ENCODE measurements at regions not wholly inside any gene's neighbourhood (a gene's known extent, or its start where the extent isn't known, plus 50 kb on each side); places are given as distances from the start of the nearest gene placed in this dataset.

DNA sequence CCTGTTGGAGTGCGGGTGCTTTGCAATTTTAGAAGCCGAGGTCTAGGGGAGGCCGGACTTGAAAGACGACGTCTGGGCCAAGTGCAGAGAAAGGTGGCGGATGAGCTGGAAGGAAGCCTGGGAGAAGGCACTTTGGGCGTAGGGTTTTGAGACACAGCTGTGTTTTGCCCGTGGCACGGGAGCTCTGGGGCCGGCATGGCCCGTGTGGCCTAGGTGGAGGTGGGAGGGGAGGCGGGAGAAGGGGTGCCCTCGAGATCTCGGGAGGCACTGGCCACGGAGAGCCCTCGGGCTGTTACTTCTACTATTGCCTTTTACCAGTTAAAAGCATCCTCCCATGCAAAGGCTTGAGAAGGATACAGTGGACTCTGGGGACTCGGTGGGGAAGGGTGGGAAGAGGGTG lies 161.9 kb downstream of the FOXL1 start:
- no peak for DNase-seq (ENCODE audit: low spot score, unreplicated experiment)

DNA sequence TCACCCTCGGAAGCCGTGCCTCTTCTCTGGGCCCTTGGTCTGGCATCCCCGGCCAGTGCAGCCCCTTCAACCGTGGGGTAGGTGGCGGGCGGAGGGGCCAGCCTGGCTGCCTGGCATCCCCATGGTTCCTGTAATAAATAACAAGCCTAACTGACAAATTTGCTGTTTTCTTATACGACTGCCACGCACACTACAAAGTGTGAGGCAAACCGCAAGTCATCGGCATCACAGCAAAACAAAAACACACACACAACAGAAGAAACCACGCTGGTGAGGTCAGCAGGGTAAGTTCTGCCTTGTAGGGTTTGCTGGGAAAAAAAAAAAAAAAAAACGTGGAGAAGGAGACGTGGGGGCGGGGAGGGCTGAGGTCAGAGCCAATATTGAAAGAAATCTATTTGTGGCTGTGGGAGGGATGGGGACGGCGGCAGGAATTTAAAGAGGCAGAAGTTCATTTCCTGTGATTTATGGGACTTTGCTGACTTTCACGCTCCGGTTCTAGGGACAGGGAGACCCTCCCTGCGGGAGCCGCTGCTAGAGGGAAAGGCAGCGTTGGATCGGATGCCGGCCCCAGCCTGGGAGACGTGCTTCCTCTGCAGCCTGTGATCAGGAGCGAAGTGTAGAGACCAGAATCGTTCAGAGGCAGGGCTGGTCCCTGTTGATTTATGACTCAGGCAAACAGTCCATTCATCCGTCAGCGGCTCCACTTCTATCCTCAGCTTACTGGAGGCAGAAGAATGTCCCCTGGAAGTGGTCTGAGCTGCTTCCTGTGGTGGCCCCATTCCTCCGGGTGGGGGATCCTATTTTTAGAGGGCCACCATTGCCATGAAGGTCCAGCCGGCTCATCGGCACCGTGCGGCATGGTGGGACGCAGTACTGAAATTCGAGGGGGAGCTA lies 162.8 kb downstream of the FOXL1 start:
- DNase-seq (ENCODE audit: low spot score, unreplicated experiment), result peak; percentile 30
- H3K4me1 Mint-ChIP-seq (ENCODE audit: low read depth), result peaks cover 23% of the 10 kb centered on the region
- H3K4me3 Mint-ChIP-seq (ENCODE audit: low read depth), result peak overlapping the region; percentile 70
- H3K9me3 Mint-ChIP-seq (ENCODE audit: low read depth), result no peaks in the 10 kb centered on the region
- TF ChIP-seq, protein P1, sequence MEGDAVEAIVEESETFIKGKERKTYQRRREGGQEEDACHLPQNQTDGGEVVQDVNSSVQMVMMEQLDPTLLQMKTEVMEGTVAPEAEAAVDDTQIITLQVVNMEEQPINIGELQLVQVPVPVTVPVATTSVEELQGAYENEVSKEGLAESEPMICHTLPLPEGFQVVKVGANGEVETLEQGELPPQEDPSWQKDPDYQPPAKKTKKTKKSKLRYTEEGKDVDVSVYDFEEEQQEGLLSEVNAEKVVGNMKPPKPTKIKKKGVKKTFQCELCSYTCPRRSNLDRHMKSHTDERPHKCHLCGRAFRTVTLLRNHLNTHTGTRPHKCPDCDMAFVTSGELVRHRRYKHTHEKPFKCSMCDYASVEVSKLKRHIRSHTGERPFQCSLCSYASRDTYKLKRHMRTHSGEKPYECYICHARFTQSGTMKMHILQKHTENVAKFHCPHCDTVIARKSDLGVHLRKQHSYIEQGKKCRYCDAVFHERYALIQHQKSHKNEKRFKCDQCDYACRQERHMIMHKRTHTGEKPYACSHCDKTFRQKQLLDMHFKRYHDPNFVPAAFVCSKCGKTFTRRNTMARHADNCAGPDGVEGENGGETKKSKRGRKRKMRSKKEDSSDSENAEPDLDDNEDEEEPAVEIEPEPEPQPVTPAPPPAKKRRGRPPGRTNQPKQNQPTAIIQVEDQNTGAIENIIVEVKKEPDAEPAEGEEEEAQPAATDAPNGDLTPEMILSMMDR (IDR thresholded peaks at IDR 0.05; ENCODE audit: unreplicated experiment), result no peak
- H3K27ac Mint-ChIP-seq, result peak overlapping the region; percentile 91
- H3K36me3 Mint-ChIP-seq (ENCODE audit: insufficient read depth), result peaks cover 1% of the 10 kb centered on the region
- H3K27me3 Mint-ChIP-seq, result peaks cover 45% of the 10 kb centered on the region

More for the DNA sequence above, 161.9 kb downstream of the FOXL1 start:
- Mint-ChIP-seq H3K27ac (no peak overlapping the region), H3K36me3 (ENCODE audit: insufficient read depth) (peaks cover 1% of the 10 kb centered on the region), H3K9me3 (ENCODE audit: low read depth) (no peaks in the 10 kb centered on the region), H3K4me3 (ENCODE audit: low read depth) (peak overlapping the region; percentile 0), H3K27me3 (peaks cover 41% of the 10 kb centered on the region), H3K4me1 (ENCODE audit: low read depth) (peaks cover 23% of the 10 kb centered on the region)
- TF ChIP-seq, protein P1 (IDR thresholded peaks at IDR 0.05; ENCODE audit: unreplicated experiment), result no peak

DNA sequence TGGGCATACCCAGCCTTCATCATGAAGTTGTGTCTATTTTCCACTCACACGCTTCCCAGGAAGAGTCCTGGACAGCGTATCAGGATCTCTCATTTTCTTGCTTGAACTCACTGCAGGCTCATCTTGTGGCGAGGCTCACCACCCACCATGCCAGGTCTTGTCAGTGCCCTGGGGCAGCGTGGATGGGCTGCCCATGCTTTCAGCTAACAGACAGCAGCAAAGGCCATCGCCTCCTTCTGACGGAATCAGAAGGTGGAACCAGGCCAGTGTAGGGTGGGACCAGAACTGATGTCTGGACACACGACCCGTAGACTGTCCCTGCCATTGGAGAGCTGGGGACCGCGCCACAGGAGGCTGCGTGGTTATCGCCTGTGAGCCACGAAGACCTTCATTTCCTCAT lies 169.4 kb downstream of the FOXL1 start:
- TF ChIP-seq, protein P1 (IDR thresholded peaks at IDR 0.05; ENCODE audit: unreplicated experiment), result no peak
- Mint-ChIP-seq H3K9me3 (ENCODE audit: low read depth) (no peaks in the 10 kb centered on the region), H3K27me3 (peaks cover 68% of the 10 kb centered on the region), H3K4me1 (ENCODE audit: low read depth) (peaks cover 1% of the 10 kb centered on the region), H3K27ac (no peak overlapping the region), H3K36me3 (ENCODE audit: insufficient read depth) (no peaks in the 10 kb centered on the region), H3K4me3 (ENCODE audit: low read depth) (no peak overlapping the region)
- DNase-seq (ENCODE audit: low spot score, unreplicated experiment), result no peak

DNA sequence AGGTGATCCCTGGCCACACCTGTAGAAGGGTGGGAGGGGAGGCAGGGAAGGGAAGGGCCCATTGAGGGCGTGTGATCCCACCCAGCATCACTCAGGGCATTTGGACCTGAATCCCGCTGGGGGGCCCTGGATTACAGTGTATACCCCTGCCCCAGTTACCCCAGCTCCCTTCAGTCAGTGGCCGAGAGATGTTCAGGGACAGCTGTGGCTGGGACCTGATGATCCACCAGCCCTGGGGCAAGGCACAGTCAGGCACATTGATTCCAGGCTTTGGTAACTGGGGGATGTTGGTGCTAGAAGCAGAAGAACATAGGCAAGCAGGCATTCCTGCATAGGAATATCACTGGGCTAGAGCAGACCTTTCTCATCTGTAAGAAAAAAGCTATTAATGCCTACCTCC lies 170.3 kb downstream of the FOXL1 start:
- H3K36me3 Mint-ChIP-seq (ENCODE audit: insufficient read depth), result no peaks in the 10 kb centered on the region
- H3K27ac Mint-ChIP-seq, result no peak overlapping the region
- no peaks in the 10 kb centered on the region for H3K9me3 Mint-ChIP-seq (ENCODE audit: low read depth)
- DNase-seq (ENCODE audit: low spot score, unreplicated experiment), result no peak
- no peak overlapping the region for H3K4me3 Mint-ChIP-seq (ENCODE audit: low read depth)
- H3K27me3 Mint-ChIP-seq, result peaks cover 69% of the 10 kb centered on the region
- no peaks in the 10 kb centered on the region for H3K4me1 Mint-ChIP-seq (ENCODE audit: low read depth)
- TF ChIP-seq, protein P1 (IDR thresholded peaks at IDR 0.05; ENCODE audit: unreplicated experiment), result no peak

DNA sequence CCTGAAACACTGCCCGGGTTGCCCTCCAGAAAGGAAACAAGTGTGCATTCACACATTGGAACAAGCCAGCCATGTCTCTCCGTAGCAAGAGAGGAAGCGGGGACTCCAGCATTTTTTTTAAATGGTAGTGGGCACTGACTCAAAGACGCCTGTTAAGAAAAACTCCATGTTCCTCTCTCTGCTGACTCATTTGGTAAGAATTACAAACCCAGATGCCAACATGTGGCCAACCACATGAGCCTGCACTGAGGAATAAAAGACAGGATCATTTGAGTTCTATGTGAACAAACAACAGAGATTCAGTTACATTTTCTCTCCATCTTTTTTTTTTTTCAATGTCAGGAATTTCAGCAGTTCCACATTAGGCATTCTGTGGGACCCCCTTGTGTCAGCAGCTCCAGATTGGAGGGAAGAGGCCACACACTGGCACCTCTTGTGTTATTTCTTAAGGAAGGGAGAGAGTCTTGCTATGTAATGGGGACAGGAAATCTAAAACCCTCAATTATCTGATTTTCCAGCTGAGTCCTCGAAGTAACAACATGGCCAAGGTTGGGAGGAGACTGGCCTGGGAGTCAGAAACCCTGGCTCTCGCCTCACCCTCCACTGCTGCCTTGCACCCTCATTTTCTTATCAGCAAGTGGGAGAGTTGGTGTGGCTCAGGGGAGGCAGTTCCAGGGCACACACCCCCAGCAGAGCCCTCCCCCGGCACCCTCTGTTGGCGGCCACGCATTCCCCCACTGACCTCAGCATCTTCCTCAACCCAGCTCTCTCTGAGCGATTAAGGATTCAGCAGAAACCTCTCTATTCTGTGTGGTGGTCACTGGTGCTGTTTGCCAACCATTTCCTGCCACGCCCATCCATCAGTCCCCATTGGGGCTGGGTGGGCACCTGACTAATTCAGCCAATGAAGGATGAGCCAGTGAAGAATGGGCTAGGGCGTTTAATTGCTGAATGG lies 173.0 kb downstream of the FOXL1 start:
- TF ChIP-seq, protein P1 (IDR thresholded peaks at IDR 0.05; ENCODE audit: unreplicated experiment), result no peak
- peaks cover 58% of the 10 kb centered on the region for H3K27me3 Mint-ChIP-seq
- H3K9me3 Mint-ChIP-seq (ENCODE audit: low read depth), result no peaks in the 10 kb centered on the region
- H3K4me3 Mint-ChIP-seq (ENCODE audit: low read depth), result no peak overlapping the region
- no peak for DNase-seq (ENCODE audit: low spot score, unreplicated experiment)
- H3K4me1 Mint-ChIP-seq (ENCODE audit: low read depth), result no peaks in the 10 kb centered on the region
- H3K36me3 Mint-ChIP-seq (ENCODE audit: insufficient read depth), result no peaks in the 10 kb centered on the region
- no peak overlapping the region for H3K27ac Mint-ChIP-seq
